Panc1 (cell line): ENCODE measurements at regions not wholly inside any gene's neighbourhood (a gene's known extent, or its start where the extent isn't known, plus 50 kb on each side); places are given as distances from the start of the nearest gene placed in this dataset.

ENCODE experiments used
- ATAC-seq: fragments of 200-7000 bp; cut with Tn5 transposase; 2 replicates; pipeline ENCODE4 v1.9.1; 2020; ENCODE audit warnings: mild to moderate bottlenecking, moderate library complexity
- BruUV-seq: library from RNA; stranded (reverse); fragments of 400-500 nt; replicated peaks from 2 replicates; lab custom pipeline; 2021; lab: Mats Ljungman, UMichigan
- CTCF ChIA-PET: fragments of 300-600 bp; sonication (Branson Sonifier 250); formaldehyde crosslinking; loops from one replicate; lab custom pipeline; 2022; ENCODE audit warnings: antibody characterized with exemption; lab: Charles Lee
- POLR2A ChIA-PET: fragments of 300-600 bp; sonication (Branson Sonifier 250); formaldehyde crosslinking; loops from one replicate; lab custom pipeline; 2022; ENCODE audit warnings: antibody characterized with exemption; lab: Charles Lee
- DNase-seq: peaks from one replicate; pipeline ENCODE4 v3.0.0-alpha.2; 2010; ENCODE audit warnings: low read depth, low spot score
- H3K27ac ChIP-seq: 2 replicates; pipeline ENCODE4 v1.5.1; 2011; ENCODE audit warnings: mild to moderate bottlenecking, low read length, inconsistent platforms
- H3K27me3 ChIP-seq: fragments of 200-500 bp; sonication (Bioruptor generic); 2 replicates; pipeline ENCODE4 v1.6.0; 2014; ENCODE audit warnings: low read length, inconsistent platforms; ENCODE audit not compliant: control insufficient read depth, insufficient read depth
- H3K36me3 ChIP-seq: fragments of 200-500 bp; sonication (Bioruptor generic); 2 replicates; pipeline ENCODE4 v1.5.1; 2014; ENCODE audit warnings: inconsistent platforms, mild to moderate bottlenecking, low read length, moderate library complexity; ENCODE audit not compliant: control insufficient read depth, insufficient read depth
- H3K4me1 ChIP-seq: 2 replicates; pipeline ENCODE4 v1.5.1; 2011; ENCODE audit warnings: inconsistent platforms, mild to moderate bottlenecking, low read length, moderate library complexity; ENCODE audit not compliant: control insufficient read depth, insufficient read depth
- H3K4me3 ChIP-seq, 2 experiments: 2 replicates each; pipeline ENCODE4 v1.5.1; 2011 to 2012; ENCODE audit warnings: low read depth in 2 of 2, low read length in 2 of 2, mild to moderate bottlenecking in 2 of 2, inconsistent platforms in 1 of 2, moderate library complexity in 1 of 2
- H3K9me3 ChIP-seq: fragments of 200-500 bp; sonication (Bioruptor generic); 2 replicates; pipeline ENCODE4 v1.5.1; 2014; ENCODE audit warnings: low read depth, mild to moderate bottlenecking, inconsistent platforms, low read length, moderate library complexity; ENCODE audit not compliant: control insufficient read depth, insufficient read depth
- CTCF ChIP-seq: fragments of 450-650 bp; IDR thresholded peaks from 2 replicates; pipeline ENCODE4 v1.5.1; 2017; ENCODE audit warnings: mild to moderate bottlenecking
- POLR2AphosphoS5 ChIP-seq: IDR thresholded peaks from 2 replicates; pipeline ENCODE4 v1.6.1; 2012; ENCODE audit warnings: mild to moderate bottlenecking, low read depth, low read length, moderate library complexity
- REST ChIP-seq, 2 experiments: IDR thresholded peaks; 2 replicates each; pipeline ENCODE4 v1.6.1; 2011 to 2012; ENCODE audit warnings: low read depth in 2 of 2, control low read depth in 1 of 2, low read length in 1 of 2, mild to moderate bottlenecking in 1 of 2, moderate library complexity in 1 of 2; ENCODE audit not compliant: insufficient read depth in 1 of 2
- SIN3A ChIP-seq: IDR thresholded peaks from 2 replicates; pipeline ENCODE4 v1.6.1; 2012; ENCODE audit warnings: low read depth, mild to moderate bottlenecking, low read length, moderate library complexity, borderline replicate concordance; ENCODE audit not compliant: insufficient read depth
- TCF7L2 ChIP-seq: IDR thresholded peaks from 2 replicates; pipeline ENCODE4 v1.6.1; 2011; ENCODE audit warnings: mild to moderate bottlenecking, low read depth, low read length, inconsistent platforms
- in situ Hi-C: cut with HindIII; loops from 2 replicates; pipeline ENCODE4 v1.10.0; 2016; ENCODE audit warnings: low sequenced_read_pairs, low pct_unique_long_range_greater_than_20kb
- intact Hi-C: fragments of 100-400 bp; cut with micrococcal nuclease; formaldehyde crosslinking; loops from one replicate; pipeline ENCODE4 v1.10.0; 2022; ENCODE audit not compliant: unreplicated experiment

GRCh38 chr21:41048145-41048544 is 119.8 kb upstream of the BACE2 start:
- Histone ChIP-seq H3K27ac (no peak overlapping the region), H3K4me1 (no peaks in the 10 kb centered on the region), H3K9me3 (no peaks in the 10 kb centered on the region), H3K36me3 (no peaks in the 10 kb centered on the region), H3K4me3 (no peak overlapping the region), H3K27me3 (peaks cover 3% of the 10 kb centered on the region; the same call in 1 of the 2 replicates)
- no peak for TF ChIP-seq CTCF
- TF ChIP-seq POLR2AphosphoS5, result no peak
- no peak for TF ChIP-seq SIN3A
- no peak for TF ChIP-seq TCF7L2
- in situ Hi-C loops, result no loop called here
- BruUV-seq, result no TSS peak
- POLR2A ChIA-PET, result no interaction called here
- DNase-seq (no peak), ATAC-seq (no peak)
- intact Hi-C loops, result no loop called here
- CTCF ChIA-PET, result no interaction called here

GRCh38 chr21:41048623-41049022 is 119.3 kb upstream of the BACE2 start:
- Histone ChIP-seq H3K9me3 (no peaks in the 10 kb centered on the region), H3K27ac (no peak overlapping the region), H3K27me3 (peaks cover 3% of the 10 kb centered on the region; the same call in 1 of the 2 replicates), H3K4me3 (no peak overlapping the region), H3K4me1 (no peaks in the 10 kb centered on the region), H3K36me3 (no peaks in the 10 kb centered on the region)
- no peak for TF ChIP-seq SIN3A
- TF ChIP-seq REST (IDR thresholded peaks at IDR 0.05; ENCODE audit: insufficient read depth in 1 of 2, low read depth in 2 of 2, low read length in 1 of 2), result no peak
- TF ChIP-seq TCF7L2, result no peak
- TF ChIP-seq POLR2AphosphoS5, result no peak
- TF ChIP-seq CTCF, result no peak
- DNase-seq, result no peak
- no peak for ATAC-seq
- in situ Hi-C loops (no loop called here), intact Hi-C loops (no loop called here)
- CTCF ChIA-PET, result no interaction called here
- BruUV-seq, result no TSS peak
- POLR2A ChIA-PET, result no interaction called here
